SK-N-MC (cell line): ENCODE measurements at regions not wholly inside any gene's neighbourhood (a gene's known extent, or its start where the extent isn't known, plus 50 kb on each side); places are given as distances from the start of the nearest gene placed in this dataset.

Source experiments
- DNase-seq: peaks from one replicate; pipeline ENCODE4 v3.0.0-alpha.2; 2011; ENCODE audit warnings: low read depth, low spot score
- H3K27ac ChIP-seq: fragments of 200-600 bp; sonication (generic); 2 replicates; pipeline ENCODE4 v1.5.1; 2016; ENCODE audit warnings: mixed run types
- H3K36me3 ChIP-seq: fragments of 200-600 bp; sonication (generic); 2 replicates; pipeline ENCODE4 v1.6.1; 2017; ENCODE audit warnings: antibody characterized with exemption, low read length, mixed read lengths; ENCODE audit not compliant: insufficient read depth
- H3K4me3 ChIP-seq: fragments of 200-600 bp; sonication (generic); 2 replicates; pipeline ENCODE4 v1.5.1; 2016
- H3K9ac ChIP-seq: fragments of 200-600 bp; sonication (generic); 2 replicates; pipeline ENCODE4 v1.8.0; 2017; ENCODE audit warnings: mixed run types, mixed read lengths; ENCODE audit not compliant: insufficient read length
- H3K9me3 ChIP-seq: fragments of 200-600 bp; sonication (generic); 2 replicates; pipeline ENCODE4 v1.6.1; 2017; ENCODE audit warnings: low read depth, mild to moderate bottlenecking, antibody characterized with exemption, low read length, moderate library complexity, mixed read lengths
- EZH2 ChIP-seq: fragments of 200-600 bp; sonication (generic); IDR thresholded peaks from one replicate; pipeline ENCODE4 v1.6.1; 2017; ENCODE audit warnings: antibody characterized with exemption
- FOXP2 ChIP-seq: optimal IDR thresholded peaks from 2 replicates; pipeline ENCODE3; 2011; ENCODE audit warnings: mild to moderate bottlenecking, moderate library complexity; ENCODE audit not compliant: insufficient read depth; ENCODE audit errors: extremely low read length, control extremely low read depth
- POLR2AphosphoS5 ChIP-seq: IDR thresholded peaks from 2 replicates; pipeline ENCODE4 v1.6.1; 2012; ENCODE audit warnings: mild to moderate bottlenecking, low read depth, low read length, borderline replicate concordance

DNA sequence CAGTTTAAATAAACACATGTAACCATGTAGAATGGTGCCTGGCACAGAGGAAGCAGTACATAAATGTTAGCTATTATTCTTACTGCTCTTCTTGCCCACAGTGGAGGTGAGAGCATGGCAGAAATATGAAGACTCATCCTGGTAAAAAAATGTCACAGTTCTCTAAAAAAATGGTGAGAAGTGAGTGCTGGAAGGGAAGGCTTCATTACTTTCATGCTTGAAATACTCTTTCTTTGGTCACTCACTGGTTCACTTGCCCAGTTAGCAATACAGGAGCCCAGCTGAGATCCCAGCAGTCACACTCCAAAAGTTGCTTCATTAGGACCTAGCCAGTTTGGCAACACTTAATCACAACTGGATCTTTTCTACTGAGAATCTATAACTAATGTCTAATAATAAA lies 1017.2 kb downstream of the TUSC7 start:
- Histone ChIP-seq H3K9ac (no peak overlapping the region), H3K27ac (no peak overlapping the region), H3K36me3 (no peaks in the 10 kb centered on the region), H3K9me3 (no peaks in the 10 kb centered on the region), H3K4me3 (no peak overlapping the region)
- DNase-seq: no peak
- TF ChIP-seq FOXP2: no peak
- TF ChIP-seq EZH2: no peak
- no peak for TF ChIP-seq POLR2AphosphoS5

DNA sequence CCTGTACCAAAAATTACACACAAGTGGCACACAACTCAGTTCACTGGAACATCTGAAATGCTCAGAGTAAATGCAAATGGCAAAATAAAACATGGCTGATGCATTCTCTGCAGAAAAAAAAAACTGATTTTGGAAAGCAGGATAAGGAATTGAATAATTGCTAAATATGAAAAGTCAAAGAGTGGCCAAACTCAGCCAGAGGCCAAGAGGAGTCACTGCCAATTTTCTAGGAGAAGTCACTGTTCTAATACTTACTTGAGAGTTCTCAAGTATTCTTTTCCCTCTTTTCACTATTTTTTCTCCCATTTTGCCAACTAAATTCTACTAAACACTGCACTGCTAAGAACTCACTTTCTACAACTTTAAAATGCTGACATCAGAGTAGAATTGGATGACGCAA lies 1018.6 kb downstream of the TUSC7 start:
- no peak for DNase-seq
- Histone ChIP-seq H3K9ac (no peak overlapping the region), H3K27ac (no peak overlapping the region), H3K9me3 (no peaks in the 10 kb centered on the region), H3K4me3 (no peak overlapping the region), H3K36me3 (no peaks in the 10 kb centered on the region)
- no peak for TF ChIP-seq POLR2AphosphoS5

DNA sequence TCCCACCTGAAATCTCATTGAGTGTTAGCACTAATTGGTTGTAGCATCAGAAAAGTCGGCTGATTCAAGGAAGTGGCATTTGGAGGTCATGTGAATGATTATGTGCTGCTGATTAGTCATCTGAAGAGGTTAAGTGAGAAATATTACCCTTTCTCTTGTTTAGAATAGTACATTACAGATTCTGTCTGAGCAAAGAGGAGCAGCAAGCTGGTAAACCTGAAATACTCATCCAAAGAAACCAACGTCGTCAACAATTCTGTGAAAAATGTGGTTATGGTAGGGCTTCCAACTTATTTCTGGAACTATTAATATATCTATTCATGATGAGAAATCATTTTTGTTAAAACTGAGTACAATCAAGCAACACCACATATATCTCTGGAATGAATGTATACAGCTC lies 1024.9 kb downstream of the TUSC7 start:
- Histone ChIP-seq H3K36me3 (no peaks in the 10 kb centered on the region), H3K27ac (no peak overlapping the region), H3K9me3 (no peaks in the 10 kb centered on the region), H3K4me3 (no peak overlapping the region), H3K9ac (no peak overlapping the region)
- no peak for DNase-seq
- no peak for TF ChIP-seq POLR2AphosphoS5
- TF ChIP-seq FOXP2: no peak
- TF ChIP-seq EZH2: no peak

DNA sequence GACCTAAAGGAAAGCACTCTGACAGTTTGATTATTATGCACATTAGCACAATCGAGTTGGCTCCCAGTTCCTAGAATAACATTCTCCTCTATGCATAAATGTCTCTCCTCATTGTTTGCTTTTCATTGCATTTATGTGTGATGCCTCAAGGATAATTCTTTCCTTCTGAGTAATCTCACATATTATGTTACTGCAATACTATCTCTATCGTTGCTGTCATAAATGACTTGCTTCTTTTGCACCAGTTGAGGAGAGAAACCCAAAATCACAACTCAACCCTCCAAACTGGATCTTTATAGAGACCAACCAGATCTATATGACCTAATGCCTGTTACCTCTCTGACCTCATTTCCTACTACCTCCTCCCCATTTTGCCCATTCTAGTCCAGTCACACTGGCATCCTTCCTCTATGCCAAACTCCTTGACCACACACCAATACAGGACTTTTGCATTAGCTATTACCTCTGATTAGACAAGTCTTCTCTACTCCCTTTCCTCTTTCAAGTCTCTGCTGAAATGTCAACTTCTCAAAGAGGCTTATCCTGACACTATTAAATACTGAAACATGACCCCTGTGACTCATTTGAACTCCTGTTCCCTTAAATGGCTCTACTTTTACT lies 1026.0 kb downstream of the TUSC7 start:
- TF ChIP-seq EZH2 (no peak), POLR2AphosphoS5 (no peak), FOXP2 (no peak)
- Histone ChIP-seq H3K9me3 (no peaks in the 10 kb centered on the region), H3K36me3 (no peaks in the 10 kb centered on the region), H3K9ac (no peak overlapping the region), H3K4me3 (no peak overlapping the region), H3K27ac (no peak overlapping the region)
- DNase-seq: no peak

DNA sequence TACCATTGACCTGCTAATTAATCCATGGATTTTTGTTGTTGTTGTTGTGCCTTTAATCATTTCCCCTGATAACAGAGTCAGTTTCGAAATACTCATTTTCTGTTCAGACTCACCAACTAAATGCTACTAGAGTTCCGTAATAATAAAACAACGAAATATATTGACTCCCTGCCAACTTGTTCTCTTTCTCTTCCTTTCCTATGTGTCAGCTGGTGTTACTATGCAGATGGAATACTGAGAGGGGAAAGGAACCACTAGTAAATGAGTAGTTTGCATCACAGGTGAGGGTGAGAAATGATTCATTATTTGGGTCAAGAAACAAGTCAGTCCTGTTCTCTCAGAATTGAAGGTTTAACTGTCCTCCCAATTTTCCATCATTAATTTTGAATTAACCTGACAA lies 1027.3 kb downstream of the TUSC7 start:
- Histone ChIP-seq H3K4me3 (no peak overlapping the region), H3K9me3 (no peaks in the 10 kb centered on the region), H3K9ac (no peak overlapping the region), H3K27ac (no peak overlapping the region), H3K36me3 (no peaks in the 10 kb centered on the region)
- DNase-seq: no peak
- TF ChIP-seq POLR2AphosphoS5 (no peak), FOXP2 (no peak), EZH2 (no peak)

DNA sequence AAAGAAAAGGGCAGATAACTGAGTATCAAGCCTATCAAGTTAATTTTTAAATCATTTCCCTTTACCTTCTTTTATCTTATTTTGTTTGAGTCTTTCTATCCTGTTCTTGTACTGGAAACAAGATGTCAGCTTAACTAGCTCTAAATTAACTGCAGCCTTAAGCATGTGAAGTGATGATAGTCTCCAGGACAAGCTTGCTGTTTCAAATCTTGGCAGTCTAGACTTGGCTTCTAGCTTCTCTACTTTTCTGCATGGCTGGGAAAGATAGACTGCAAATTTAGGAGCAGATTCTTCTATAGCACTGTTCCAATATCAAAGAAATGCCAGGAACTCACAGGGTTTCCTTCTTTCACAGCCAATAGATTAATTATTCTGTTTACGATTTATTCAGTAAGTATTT lies 1034.4 kb downstream of the TUSC7 start:
- no peak overlapping the region for H3K9ac ChIP-seq
- H3K9me3 ChIP-seq: no peaks in the 10 kb centered on the region
- H3K27ac ChIP-seq: no peak overlapping the region
- no peak overlapping the region for H3K4me3 ChIP-seq
- DNase-seq: no peak
- TF ChIP-seq EZH2 (no peak), FOXP2 (no peak), POLR2AphosphoS5 (no peak)
- H3K36me3 ChIP-seq: no peaks in the 10 kb centered on the region

DNA sequence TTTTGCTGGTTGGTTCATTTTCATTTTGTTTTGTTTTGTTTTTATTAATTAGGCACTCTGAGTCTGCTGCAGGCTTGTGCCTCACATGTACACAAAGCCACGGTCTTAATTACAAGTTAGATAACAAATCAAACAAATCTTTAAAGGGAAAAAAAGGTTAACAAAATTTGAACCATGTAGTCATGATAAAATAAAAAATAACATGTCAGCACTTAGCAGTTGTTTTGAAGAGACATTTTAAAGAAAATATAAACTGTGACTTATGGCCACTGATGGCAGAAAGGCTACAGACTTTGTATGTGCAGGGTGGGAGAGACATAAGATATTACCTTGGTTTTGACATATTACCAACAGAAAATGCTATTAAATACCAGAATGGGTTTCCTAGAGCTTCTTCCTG lies 1035.4 kb downstream of the TUSC7 start:
- no peak for DNase-seq
- Histone ChIP-seq H3K9me3 (no peaks in the 10 kb centered on the region), H3K36me3 (no peaks in the 10 kb centered on the region), H3K9ac (no peak overlapping the region), H3K4me3 (no peak overlapping the region), H3K27ac (no peak overlapping the region)
- no peak for TF ChIP-seq EZH2
- no peak for TF ChIP-seq POLR2AphosphoS5

DNA sequence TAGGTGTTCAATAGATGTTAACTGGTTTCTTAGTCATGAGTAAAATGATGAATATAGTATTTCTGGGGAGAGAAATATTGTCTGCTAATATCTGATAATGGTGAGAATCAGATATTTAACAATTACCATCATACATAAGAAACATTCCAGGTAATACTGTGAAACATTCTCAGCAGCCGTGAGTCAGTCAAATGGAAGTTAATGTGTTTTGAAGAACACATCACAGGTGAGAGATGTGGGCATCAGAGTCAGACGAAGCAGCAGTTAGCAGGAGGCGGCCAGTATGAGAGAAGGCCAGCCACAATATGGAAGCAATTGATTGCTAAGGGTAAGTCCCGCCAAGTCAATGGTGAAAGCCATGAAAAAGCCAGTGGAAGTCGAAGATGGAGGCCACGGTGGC lies 1035.9 kb downstream of the TUSC7 start:
- Histone ChIP-seq H3K9ac (no peak overlapping the region), H3K36me3 (no peaks in the 10 kb centered on the region), H3K4me3 (no peak overlapping the region), H3K27ac (no peak overlapping the region), H3K9me3 (no peaks in the 10 kb centered on the region)
- no peak for TF ChIP-seq FOXP2
- no peak for TF ChIP-seq POLR2AphosphoS5
- no peak for TF ChIP-seq EZH2
- no peak for DNase-seq

DNA sequence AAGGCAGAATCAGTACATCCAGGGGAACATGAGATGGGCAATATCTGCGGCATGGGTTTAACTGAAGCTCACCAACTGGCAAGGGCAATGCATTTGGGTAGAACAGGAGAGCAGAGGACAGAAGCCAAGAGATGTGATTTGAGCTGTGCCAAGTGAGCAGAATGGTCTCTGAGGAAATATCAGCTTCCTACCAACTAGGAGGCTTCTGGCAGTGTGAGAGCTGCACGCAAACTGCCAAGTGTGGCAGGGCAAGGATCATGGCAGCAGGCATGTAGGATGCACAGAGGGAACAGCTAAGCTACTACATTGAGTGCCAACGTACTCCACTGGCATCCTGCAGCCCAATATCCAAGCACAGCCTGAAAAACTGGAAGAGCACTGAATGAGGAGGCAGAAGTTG lies 1036.5 kb downstream of the TUSC7 start:
- no peak overlapping the region for H3K9ac ChIP-seq
- no peak overlapping the region for H3K27ac ChIP-seq
- H3K36me3 ChIP-seq: no peaks in the 10 kb centered on the region
- no peak for DNase-seq
- no peaks in the 10 kb centered on the region for H3K9me3 ChIP-seq
- TF ChIP-seq FOXP2: no peak
- TF ChIP-seq POLR2AphosphoS5: no peak
- TF ChIP-seq EZH2: no peak
- no peak overlapping the region for H3K4me3 ChIP-seq

DNA sequence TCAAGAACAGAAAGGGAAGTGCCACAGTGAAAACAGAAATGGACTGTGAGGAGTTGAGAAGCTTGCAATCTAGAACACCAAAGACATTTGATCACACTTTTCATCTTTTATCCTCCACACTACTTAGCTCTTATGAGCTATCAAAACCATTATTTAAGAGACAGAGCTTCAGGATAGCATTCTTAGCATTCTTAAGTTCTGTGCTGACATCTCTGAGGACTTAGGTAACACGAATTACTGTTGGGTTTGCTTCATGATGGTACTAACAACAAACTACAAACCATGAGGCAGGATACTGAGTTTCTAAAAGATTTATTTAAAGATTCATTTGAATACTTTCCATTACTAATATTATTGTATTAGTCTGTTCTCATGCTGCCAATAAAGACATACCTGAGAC lies 1038.6 kb downstream of the TUSC7 start:
- H3K4me3 ChIP-seq: no peak overlapping the region
- DNase-seq: no peak
- no peaks in the 10 kb centered on the region for H3K36me3 ChIP-seq
- H3K9ac ChIP-seq: no peak overlapping the region
- TF ChIP-seq FOXP2 (no peak), EZH2 (no peak), POLR2AphosphoS5 (no peak)
- no peaks in the 10 kb centered on the region for H3K9me3 ChIP-seq
- no peak overlapping the region for H3K27ac ChIP-seq
